Ishikawa (cell line): ENCODE measurements at regions not wholly inside any gene's neighbourhood (a gene's known extent, or its start where the extent isn't known, plus 50 kb on each side); places are given as distances from the start of the nearest gene placed in this dataset.

Experiments
- CEBPB ChIP-seq: IDR thresholded peaks from 2 replicates; pipeline ENCODE4 v1.6.1; 2012
- EGR1 ChIP-seq: IDR thresholded peaks from 2 replicates; pipeline ENCODE4 v1.6.1; 2012
- EP300 ChIP-seq: IDR thresholded peaks from 2 replicates; pipeline ENCODE4 v1.6.1; 2012; ENCODE audit warnings: borderline replicate concordance
- TAF1 ChIP-seq: IDR thresholded peaks from 2 replicates; pipeline ENCODE4 v1.6.1; 2012; ENCODE audit warnings: low read depth, mild to moderate bottlenecking
- TCF12 ChIP-seq: IDR thresholded peaks from 2 replicates; pipeline ENCODE4 v1.6.1; 2012; ENCODE audit warnings: low read depth
- YY1 ChIP-seq: IDR thresholded peaks from 2 replicates; pipeline ENCODE4 v1.6.1; 2012; ENCODE audit warnings: low read depth
- ZBTB7A ChIP-seq: IDR thresholded peaks from 2 replicates; pipeline ENCODE4 v1.6.1; 2012; ENCODE audit warnings: low read depth
- TF ChIP-seq, protein P1 (sequence below): IDR thresholded peaks from 2 replicates; pipeline ENCODE4 v1.6.1; 2012
- TF ChIP-seq, protein P2 (sequence below): IDR thresholded peaks from 2 replicates; pipeline ENCODE4 v1.6.1; 2012; ENCODE audit warnings: low read depth, mild to moderate bottlenecking

DNA sequence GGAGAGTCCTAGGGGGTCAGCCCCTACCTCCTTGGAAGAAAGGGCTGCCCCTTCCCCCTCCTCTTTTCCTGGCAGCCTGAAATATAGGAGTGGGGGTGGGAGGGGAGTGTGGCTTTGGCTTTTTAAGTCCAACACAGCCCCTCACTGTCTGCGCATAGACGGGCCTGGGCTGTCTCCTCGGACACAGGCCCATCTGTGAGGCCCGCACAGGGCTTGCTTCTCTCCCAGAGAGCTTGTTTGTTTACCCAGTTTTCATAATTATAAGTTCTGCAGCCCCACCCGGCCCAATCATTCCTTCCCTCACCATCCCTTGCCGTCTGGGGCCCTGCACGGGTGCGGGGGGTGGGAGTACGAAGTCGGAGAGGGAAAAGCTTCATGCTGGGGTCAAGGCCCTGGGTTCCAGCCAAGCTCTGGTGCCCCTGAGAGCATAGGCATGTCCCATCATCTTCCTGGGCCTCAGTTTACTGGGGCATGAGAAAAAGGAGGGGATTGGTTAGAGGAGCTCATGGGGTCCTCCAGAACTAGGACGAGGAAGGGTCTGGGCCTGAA is 54.0 kb upstream of the STXBP1 start:
- no peak for TF ChIP-seq TCF12
- TF ChIP-seq CEBPB = no peak
- TF ChIP-seq, protein P1, sequence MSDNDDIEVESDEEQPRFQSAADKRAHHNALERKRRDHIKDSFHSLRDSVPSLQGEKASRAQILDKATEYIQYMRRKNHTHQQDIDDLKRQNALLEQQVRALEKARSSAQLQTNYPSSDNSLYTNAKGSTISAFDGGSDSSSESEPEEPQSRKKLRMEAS = no peak
- TF ChIP-seq, protein P2, sequence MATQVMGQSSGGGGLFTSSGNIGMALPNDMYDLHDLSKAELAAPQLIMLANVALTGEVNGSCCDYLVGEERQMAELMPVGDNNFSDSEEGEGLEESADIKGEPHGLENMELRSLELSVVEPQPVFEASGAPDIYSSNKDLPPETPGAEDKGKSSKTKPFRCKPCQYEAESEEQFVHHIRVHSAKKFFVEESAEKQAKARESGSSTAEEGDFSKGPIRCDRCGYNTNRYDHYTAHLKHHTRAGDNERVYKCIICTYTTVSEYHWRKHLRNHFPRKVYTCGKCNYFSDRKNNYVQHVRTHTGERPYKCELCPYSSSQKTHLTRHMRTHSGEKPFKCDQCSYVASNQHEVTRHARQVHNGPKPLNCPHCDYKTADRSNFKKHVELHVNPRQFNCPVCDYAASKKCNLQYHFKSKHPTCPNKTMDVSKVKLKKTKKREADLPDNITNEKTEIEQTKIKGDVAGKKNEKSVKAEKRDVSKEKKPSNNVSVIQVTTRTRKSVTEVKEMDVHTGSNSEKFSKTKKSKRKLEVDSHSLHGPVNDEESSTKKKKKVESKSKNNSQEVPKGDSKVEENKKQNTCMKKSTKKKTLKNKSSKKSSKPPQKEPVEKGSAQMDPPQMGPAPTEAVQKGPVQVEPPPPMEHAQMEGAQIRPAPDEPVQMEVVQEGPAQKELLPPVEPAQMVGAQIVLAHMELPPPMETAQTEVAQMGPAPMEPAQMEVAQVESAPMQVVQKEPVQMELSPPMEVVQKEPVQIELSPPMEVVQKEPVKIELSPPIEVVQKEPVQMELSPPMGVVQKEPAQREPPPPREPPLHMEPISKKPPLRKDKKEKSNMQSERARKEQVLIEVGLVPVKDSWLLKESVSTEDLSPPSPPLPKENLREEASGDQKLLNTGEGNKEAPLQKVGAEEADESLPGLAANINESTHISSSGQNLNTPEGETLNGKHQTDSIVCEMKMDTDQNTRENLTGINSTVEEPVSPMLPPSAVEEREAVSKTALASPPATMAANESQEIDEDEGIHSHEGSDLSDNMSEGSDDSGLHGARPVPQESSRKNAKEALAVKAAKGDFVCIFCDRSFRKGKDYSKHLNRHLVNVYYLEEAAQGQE = no peak
- TF ChIP-seq EGR1 = no peak
- TF ChIP-seq YY1 = no peak
- no peak for TF ChIP-seq ZBTB7A
- TF ChIP-seq EP300 = no peak
- TF ChIP-seq TAF1 = no peak
